Lower lobe of right lung (tissue), 2 donors: ENCODE measurements at regions not wholly inside any gene's neighbourhood (a gene's known extent, or its start where the extent isn't known, plus 50 kb on each side); places are given as distances from the start of the nearest gene placed in this dataset.

ENCODE experiments used
- ATAC-seq, 2 donors: fragments of 200-7000 bp; cut with Tn5 transposase; one replicate each; pipeline ENCODE4 v1.9.1; 2020 to 2022; ENCODE audit warnings: mild to moderate bottlenecking in 2 of 2, moderate library complexity in 2 of 2
- DNase-seq: peaks from one replicate; pipeline ENCODE4 v3.0.0-alpha.2; 2020
- H3K27ac ChIP-seq: fragments of 200-600 bp; one replicate; pipeline ENCODE4 v1.8.0; 2022
- H3K27me3 ChIP-seq: fragments of 200-600 bp; one replicate; pipeline ENCODE4 v1.8.0; 2022; ENCODE audit warnings: low read depth
- H3K36me3 ChIP-seq: fragments of 200-600 bp; one replicate; pipeline ENCODE4 v1.8.0; 2022; ENCODE audit warnings: mild to moderate bottlenecking
- H3K4me1 ChIP-seq: fragments of 200-600 bp; one replicate; pipeline ENCODE4 v1.8.0; 2022
- H3K4me3 ChIP-seq: fragments of 200-600 bp; one replicate; pipeline ENCODE4 v1.8.0; 2022; ENCODE audit warnings: mild to moderate bottlenecking
- H3K9me3 ChIP-seq: fragments of 200-600 bp; one replicate; pipeline ENCODE4 v1.8.0; 2022
- CTCF ChIP-seq: fragments of 200-600 bp; IDR thresholded peaks from one replicate; pipeline ENCODE4 v1.8.0; 2022; ENCODE audit warnings: antibody characterized with exemption, mild to moderate bottlenecking
- intact Hi-C: fragments of 100-400 bp; cut with DNase I; formaldehyde crosslinking; loops from one replicate; pipeline ENCODE4 v1.11.0; 2022
- donor health status: DM: no; HTN: yes; CAD: no; lungs with severe emphysema.

GRCh38 chr18:11251891-11252270 is 102.5 kb upstream of the PIEZO2 start:
- H3K36me3 ChIP-seq: no peaks in the 10 kb centered on the region
- H3K4me1 ChIP-seq: no peaks in the 10 kb centered on the region
- H3K9me3 ChIP-seq: no peaks in the 10 kb centered on the region
- no peak overlapping the region for H3K27ac ChIP-seq
- DNase-seq (no peak), ATAC-seq (peak in 1 of 2 donors; percentile 58)
- H3K27me3 ChIP-seq: no peaks in the 10 kb centered on the region
- no peak overlapping the region for H3K4me3 ChIP-seq
- intact Hi-C loops: no loop called here
- no peak for TF ChIP-seq CTCF

- TF ChIP-seq CTCF: no peak
- ATAC-seq (no peak), DNase-seq (no peak)
- H3K27ac ChIP-seq: no peak overlapping the region
- no peaks in the 10 kb centered on the region for H3K36me3 ChIP-seq
- no peaks in the 10 kb centered on the region for H3K27me3 ChIP-seq
- intact Hi-C loops: no loop called here
- no peak overlapping the region for H3K4me3 ChIP-seq
- no peaks in the 10 kb centered on the region for H3K4me1 ChIP-seq
- no peaks in the 10 kb centered on the region for H3K9me3 ChIP-seq
These were observed 102.0 kb upstream of the PIEZO2 start for GRCh38 chr18:11251229-11251890.

GRCh38 chr18:11249391-11249790 is 100.0 kb upstream of the PIEZO2 start:
- H3K27me3 ChIP-seq: no peaks in the 10 kb centered on the region
- H3K36me3 ChIP-seq: no peaks in the 10 kb centered on the region
- no peaks in the 10 kb centered on the region for H3K4me1 ChIP-seq
- H3K27ac ChIP-seq: no peak overlapping the region
- H3K9me3 ChIP-seq: no peaks in the 10 kb centered on the region
- ATAC-seq (no peak), DNase-seq (no peak)
- intact Hi-C loops: no loop called here
- no peak for TF ChIP-seq CTCF
- H3K4me3 ChIP-seq: no peak overlapping the region

- H3K27ac ChIP-seq: no peak overlapping the region
- no peak for TF ChIP-seq CTCF
- H3K27me3 ChIP-seq: no peaks in the 10 kb centered on the region
- no peaks in the 10 kb centered on the region for H3K4me1 ChIP-seq
- DNase-seq (no peak), ATAC-seq (peak in 1 of 2 donors; percentile 18)
- no peaks in the 10 kb centered on the region for H3K36me3 ChIP-seq
- H3K9me3 ChIP-seq: no peaks in the 10 kb centered on the region
- intact Hi-C loops: no loop called here
- H3K4me3 ChIP-seq: no peak overlapping the region
These were observed 98.1 kb upstream of the PIEZO2 start for GRCh38 chr18:11247381-11247970.

GRCh38 chr18:11246495-11247300 is 97.3 kb upstream of the PIEZO2 start:
- Histone ChIP-seq H3K36me3 (no peaks in the 10 kb centered on the region), H3K27me3 (no peaks in the 10 kb centered on the region), H3K9me3 (no peaks in the 10 kb centered on the region), H3K4me3 (no peak overlapping the region), H3K4me1 (no peaks in the 10 kb centered on the region), H3K27ac (no peak overlapping the region)
- intact Hi-C loops: no loop called here
- TF ChIP-seq CTCF: no peak
- ATAC-seq: no peak
- no peak for DNase-seq
